Fibroblast of lung (primary cell): ENCODE measurements at regions not wholly inside any gene's neighbourhood (a gene's known extent, or its start where the extent isn't known, plus 50 kb on each side); places are given as distances from the start of the nearest gene placed in this dataset.

Experiments used
- DNase-seq, 2 donors: peaks; one replicate each; pipeline versions ENCODE4 v3.0.0 to v3.0.0-alpha.2; 2010; ENCODE audit warnings: low read depth in 2 of 2
- H2AFZ ChIP-seq: 2 replicates; pipeline ENCODE4 v1.5.1; 2012; ENCODE audit warnings: low read length, control low read depth, inconsistent platforms
- H3K27ac ChIP-seq: 2 replicates; pipeline ENCODE4 v1.5.1; 2011; ENCODE audit warnings: low read length, control low read depth; ENCODE audit not compliant: insufficient read depth
- H3K27me3 ChIP-seq: 2 replicates; pipeline ENCODE4 v1.5.1; 2011; ENCODE audit warnings: mild to moderate bottlenecking, low read length; ENCODE audit not compliant: control insufficient read depth, insufficient read depth
- H3K36me3 ChIP-seq: 2 replicates; pipeline ENCODE4 v1.5.1; 2011; ENCODE audit warnings: low read length; ENCODE audit not compliant: control insufficient read depth, insufficient read depth
- H3K4me1 ChIP-seq: 2 replicates; pipeline ENCODE4 v1.5.1; 2011; ENCODE audit warnings: low read length; ENCODE audit not compliant: control insufficient read depth, insufficient read depth; ENCODE audit errors: extremely low read depth
- H3K4me2 ChIP-seq: 2 replicates; pipeline ENCODE4 v1.5.1; 2011; ENCODE audit warnings: low read length, control low read depth; ENCODE audit not compliant: insufficient read depth; ENCODE audit errors: extremely low read depth
- H3K4me3 ChIP-seq, 4 experiments: fragments of 200-600 bp in 1 of 4; sonication (generic) in 1 of 4; replicated peaks in 1 of 4; 2 replicates each; pipeline ENCODE4 v1.5.1; 2011 to 2016; ENCODE audit warnings: low read length in 4 of 4, low read depth in 3 of 4, mild to moderate bottlenecking in 3 of 4, control low read depth in 2 of 4, inconsistent platforms in 1 of 4, mixed read lengths in 1 of 4; ENCODE audit not compliant: insufficient read depth in 1 of 4; ENCODE audit errors: control extremely low read depth in 1 of 4
- H3K79me2 ChIP-seq: 2 replicates; pipeline ENCODE4 v1.5.1; 2012; ENCODE audit warnings: mild to moderate bottlenecking, low read length, inconsistent platforms; ENCODE audit not compliant: control insufficient read depth, insufficient read depth
- H3K9ac ChIP-seq: 2 replicates; pipeline ENCODE4 v1.5.1; 2011; ENCODE audit warnings: mild to moderate bottlenecking, low read length, control low read depth; ENCODE audit not compliant: insufficient read depth
- H3K9me3 ChIP-seq: 2 replicates; pipeline ENCODE4 v1.5.1; 2012; ENCODE audit warnings: low read depth, low read length; ENCODE audit not compliant: control insufficient read depth, insufficient read depth
- H4K20me1 ChIP-seq: 2 replicates; pipeline ENCODE4 v1.5.1; 2011; ENCODE audit warnings: low read length; ENCODE audit not compliant: control insufficient read depth, insufficient read depth; ENCODE audit errors: extremely low read depth
- EZH2 ChIP-seq: IDR thresholded peaks from 2 replicates; pipeline ENCODE4 v1.5.1; 2012; ENCODE audit warnings: low read length, control low read depth, mild to moderate bottlenecking; ENCODE audit errors: missing control alignments
- TF ChIP-seq, protein P1 (sequence below), 2 donors: IDR thresholded peaks in 1 of 2; conservative IDR thresholded peaks in 1 of 2; 1 replicate in 1 of 2; 2 replicates in 1 of 2; pipeline ENCODE4 v1.5.1; 2011 to 2012; ENCODE audit warnings: low read length in 2 of 2, control low read depth in 1 of 2, inconsistent platforms in 1 of 2, low read depth in 1 of 2, mild to moderate bottlenecking in 1 of 2

DNA sequence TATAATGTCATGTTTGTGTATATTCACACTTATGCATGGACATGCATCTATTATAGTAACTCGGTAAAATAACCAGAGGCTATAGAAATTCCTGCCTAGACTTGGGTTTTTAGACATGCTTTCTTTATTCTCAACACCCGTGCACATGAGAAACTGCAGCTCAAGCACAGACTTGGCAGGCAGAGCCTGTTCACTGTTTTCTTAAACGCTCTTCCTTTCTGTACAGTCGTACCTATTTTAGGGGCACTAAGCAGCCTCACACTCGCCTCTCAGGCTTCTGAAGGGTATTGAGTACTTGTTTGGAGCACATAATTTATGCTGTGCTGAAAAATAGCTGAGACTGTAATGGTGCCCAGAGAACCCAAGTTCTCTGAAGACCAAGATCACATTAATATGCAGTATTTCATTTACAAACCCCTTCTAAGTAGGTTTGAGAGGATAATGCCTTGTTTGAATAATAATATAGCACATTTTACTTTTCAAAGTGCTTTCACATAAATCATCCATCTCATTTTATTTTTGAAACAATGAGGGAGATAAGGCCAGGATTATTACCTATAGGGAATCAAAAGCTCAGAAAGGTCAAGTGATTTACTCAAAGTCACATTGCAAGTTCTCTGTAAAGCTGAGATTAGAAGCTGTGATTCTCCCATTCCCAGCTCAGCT is 429.9 kb downstream of the SPRY2 start:
- Histone ChIP-seq H3K9ac (no peak overlapping the region), H3K9me3 (no peaks in the 10 kb centered on the region), H2AFZ (peak overlapping the region; percentile 9), H3K36me3 (no peaks in the 10 kb centered on the region), H4K20me1 (no peaks in the 10 kb centered on the region), H3K4me3 (no peak overlapping the region), H3K27me3 (no peaks in the 10 kb centered on the region), H3K4me1 (no peaks in the 10 kb centered on the region), H3K27ac (no peak overlapping the region), H3K79me2 (no peaks in the 10 kb centered on the region), H3K4me2 (no peak overlapping the region)
- no peak for DNase-seq
- TF ChIP-seq, protein P1, sequence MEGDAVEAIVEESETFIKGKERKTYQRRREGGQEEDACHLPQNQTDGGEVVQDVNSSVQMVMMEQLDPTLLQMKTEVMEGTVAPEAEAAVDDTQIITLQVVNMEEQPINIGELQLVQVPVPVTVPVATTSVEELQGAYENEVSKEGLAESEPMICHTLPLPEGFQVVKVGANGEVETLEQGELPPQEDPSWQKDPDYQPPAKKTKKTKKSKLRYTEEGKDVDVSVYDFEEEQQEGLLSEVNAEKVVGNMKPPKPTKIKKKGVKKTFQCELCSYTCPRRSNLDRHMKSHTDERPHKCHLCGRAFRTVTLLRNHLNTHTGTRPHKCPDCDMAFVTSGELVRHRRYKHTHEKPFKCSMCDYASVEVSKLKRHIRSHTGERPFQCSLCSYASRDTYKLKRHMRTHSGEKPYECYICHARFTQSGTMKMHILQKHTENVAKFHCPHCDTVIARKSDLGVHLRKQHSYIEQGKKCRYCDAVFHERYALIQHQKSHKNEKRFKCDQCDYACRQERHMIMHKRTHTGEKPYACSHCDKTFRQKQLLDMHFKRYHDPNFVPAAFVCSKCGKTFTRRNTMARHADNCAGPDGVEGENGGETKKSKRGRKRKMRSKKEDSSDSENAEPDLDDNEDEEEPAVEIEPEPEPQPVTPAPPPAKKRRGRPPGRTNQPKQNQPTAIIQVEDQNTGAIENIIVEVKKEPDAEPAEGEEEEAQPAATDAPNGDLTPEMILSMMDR (conservative IDR thresholded peaks at IDR 0.05 in 1 of 2, IDR thresholded peaks at IDR 0.05 in 1 of 2; ENCODE audit: low read depth in 1 of 2, low read length in 2 of 2), result no peak
- TF ChIP-seq EZH2, result no peak

DNA sequence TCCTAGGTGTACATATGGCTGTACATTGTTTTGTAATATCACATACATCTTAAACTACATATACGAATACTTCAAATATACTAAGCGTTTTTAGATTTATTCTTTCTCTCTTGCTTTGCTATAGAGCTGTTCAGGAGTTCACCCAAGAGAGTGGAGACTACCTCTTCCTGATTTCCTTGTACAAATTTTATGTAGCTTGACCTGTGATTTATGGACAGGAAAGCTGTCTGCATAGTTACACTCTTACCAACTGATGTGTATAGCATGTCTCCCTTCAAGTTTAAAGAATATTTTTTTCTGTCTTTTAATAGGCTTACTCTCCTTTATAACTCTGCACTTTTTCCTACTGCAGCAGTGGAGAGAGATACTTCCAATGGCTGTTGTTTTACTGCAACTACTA is 428.7 kb downstream of the NDFIP2 start:
- Histone ChIP-seq H3K27ac (no peak overlapping the region), H3K9me3 (no peaks in the 10 kb centered on the region), H3K9ac (no peak overlapping the region), H3K4me3 (no peak overlapping the region), H3K79me2 (no peaks in the 10 kb centered on the region), H3K36me3 (no peaks in the 10 kb centered on the region), H4K20me1 (no peaks in the 10 kb centered on the region), H3K4me2 (no peak overlapping the region), H3K27me3 (no peaks in the 10 kb centered on the region), H2AFZ (no peak overlapping the region), H3K4me1 (no peaks in the 10 kb centered on the region)
- DNase-seq, result no peak
- TF ChIP-seq, protein P1 (conservative IDR thresholded peaks at IDR 0.05 in 1 of 2, IDR thresholded peaks at IDR 0.05 in 1 of 2; ENCODE audit: low read depth in 1 of 2, low read length in 2 of 2), result no peak
- no peak for TF ChIP-seq EZH2

DNA sequence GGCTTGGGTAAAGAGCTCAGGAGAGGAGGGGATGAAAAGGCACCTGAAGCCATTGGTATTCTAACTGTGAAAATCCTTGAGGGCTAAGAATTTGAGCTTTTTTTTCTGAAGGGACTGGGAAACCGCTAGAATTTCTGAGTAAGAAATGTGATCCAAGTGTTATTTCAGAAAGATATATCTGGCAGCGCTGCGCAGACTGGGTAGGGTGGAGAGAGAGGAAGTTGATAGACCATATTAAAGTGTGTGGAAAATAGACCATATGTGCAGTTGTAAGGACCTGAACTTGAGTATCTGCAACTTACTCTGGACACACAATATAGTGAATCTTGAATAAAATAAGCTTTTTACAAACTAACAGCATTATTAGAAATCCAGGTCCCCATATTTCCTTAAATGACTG is 427.4 kb downstream of the NDFIP2 start:
- H3K9me3 ChIP-seq, result no peaks in the 10 kb centered on the region
- H3K27me3 ChIP-seq, result no peaks in the 10 kb centered on the region
- TF ChIP-seq, protein P1 (conservative IDR thresholded peaks at IDR 0.05 in 1 of 2, IDR thresholded peaks at IDR 0.05 in 1 of 2; ENCODE audit: low read depth in 1 of 2, low read length in 2 of 2), result no peak
- no peak for TF ChIP-seq EZH2
- H3K36me3 ChIP-seq, result no peaks in the 10 kb centered on the region
- no peaks in the 10 kb centered on the region for H3K4me1 ChIP-seq
- DNase-seq, result peak in 1 of 2 donors; percentile 41
- H2AFZ ChIP-seq, result no peak overlapping the region
- no peaks in the 10 kb centered on the region for H3K79me2 ChIP-seq
- no peak overlapping the region for H3K4me2 ChIP-seq
- H3K4me3 ChIP-seq, result no peak overlapping the region
- H3K9ac ChIP-seq, result no peak overlapping the region
- no peaks in the 10 kb centered on the region for H4K20me1 ChIP-seq
- no peak overlapping the region for H3K27ac ChIP-seq
